PC-9 (cell line): ENCODE measurements at regions not wholly inside any gene's neighbourhood (a gene's known extent, or its start where the extent isn't known, plus 50 kb on each side); places are given as distances from the start of the nearest gene placed in this dataset.

Experiments
- EZH2 ChIP-seq: fragments of 200-600 bp; sonication (generic); IDR thresholded peaks from 2 replicates; pipeline ENCODE4 v1.8.0; 2017; ENCODE audit warnings: antibody characterized with exemption, low read depth
- TF ChIP-seq, protein P1 (sequence below): fragments of 200-600 bp; sonication (generic); conservative IDR thresholded peaks from 2 replicates; pipeline ENCODE4 v1.6.1; 2017; ENCODE audit warnings: mixed run types, antibody characterized with exemption, mild to moderate bottlenecking, moderate library complexity

- TF ChIP-seq, protein P1, sequence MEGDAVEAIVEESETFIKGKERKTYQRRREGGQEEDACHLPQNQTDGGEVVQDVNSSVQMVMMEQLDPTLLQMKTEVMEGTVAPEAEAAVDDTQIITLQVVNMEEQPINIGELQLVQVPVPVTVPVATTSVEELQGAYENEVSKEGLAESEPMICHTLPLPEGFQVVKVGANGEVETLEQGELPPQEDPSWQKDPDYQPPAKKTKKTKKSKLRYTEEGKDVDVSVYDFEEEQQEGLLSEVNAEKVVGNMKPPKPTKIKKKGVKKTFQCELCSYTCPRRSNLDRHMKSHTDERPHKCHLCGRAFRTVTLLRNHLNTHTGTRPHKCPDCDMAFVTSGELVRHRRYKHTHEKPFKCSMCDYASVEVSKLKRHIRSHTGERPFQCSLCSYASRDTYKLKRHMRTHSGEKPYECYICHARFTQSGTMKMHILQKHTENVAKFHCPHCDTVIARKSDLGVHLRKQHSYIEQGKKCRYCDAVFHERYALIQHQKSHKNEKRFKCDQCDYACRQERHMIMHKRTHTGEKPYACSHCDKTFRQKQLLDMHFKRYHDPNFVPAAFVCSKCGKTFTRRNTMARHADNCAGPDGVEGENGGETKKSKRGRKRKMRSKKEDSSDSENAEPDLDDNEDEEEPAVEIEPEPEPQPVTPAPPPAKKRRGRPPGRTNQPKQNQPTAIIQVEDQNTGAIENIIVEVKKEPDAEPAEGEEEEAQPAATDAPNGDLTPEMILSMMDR: no peak
- no peak for TF ChIP-seq EZH2
Observed at GRCh38 chr6:55064711-55065420, 109.4 kb upstream of the HCRTR2 start.
